ENCODE measurements at regions not wholly inside any gene's neighbourhood (a gene's known extent, or its start where the extent isn't known, plus 50 kb on each side); places are given as distances from the start of the nearest gene placed in this dataset.

DNA sequence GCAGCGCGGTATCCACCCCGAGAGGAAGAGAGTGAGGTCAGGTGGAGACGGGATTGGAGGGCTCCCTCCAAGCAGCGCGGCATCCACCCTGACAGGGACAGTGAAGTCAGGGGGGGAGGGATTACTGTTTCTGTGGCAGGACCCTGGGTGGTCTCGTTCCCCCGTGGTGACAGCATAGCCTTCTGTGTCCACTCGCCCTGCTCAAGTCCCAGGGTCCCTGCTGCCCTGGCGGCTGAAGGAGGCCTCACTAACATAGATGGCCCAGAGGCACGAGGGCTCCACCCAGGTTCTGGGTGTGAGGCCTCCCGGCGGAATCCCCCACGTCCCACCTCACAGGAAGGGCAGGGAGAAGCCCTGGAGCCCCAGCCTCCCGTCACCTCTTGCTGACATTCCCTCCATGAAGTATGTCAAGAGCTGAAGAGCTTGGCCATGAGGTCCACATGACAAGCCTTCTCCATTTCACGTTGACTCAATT is 636.1 kb downstream of the BRD1 start:
- Histone ChIP-seq H3K4me1 (ENCODE audit: control insufficient read depth in 1 of 2, insufficient read depth in 2 of 2, low read length in 2 of 2) (no peaks in the 10 kb centered on the region), H3K27me3 (ENCODE audit: control insufficient read depth in 1 of 2, insufficient read depth in 2 of 2, low read length in 2 of 2) (peaks cover 0 to 4% of the 10 kb centered on the region in 2 donors), H3K9me3 (ENCODE audit: control insufficient read depth in 1 of 2, low read length in 2 of 2) (no peaks in the 10 kb centered on the region)

GRCh38 chr22:49190816-49191505 is 636.7 kb downstream of the BRD1 start:
- Histone ChIP-seq H3K36me3 (ENCODE audit: control insufficient read depth in 1 of 2, insufficient read depth in 2 of 2, low read length in 2 of 2) (no peaks in the 10 kb centered on the region), H3K27me3 (ENCODE audit: control insufficient read depth in 1 of 2, insufficient read depth in 2 of 2, low read length in 2 of 2) (peaks cover 0 to 4% of the 10 kb centered on the region in 2 donors), H3K4me3 (ENCODE audit: low read depth in 1 of 2, low read length in 2 of 2) (no peak overlapping the region), H3K9me3 (ENCODE audit: control insufficient read depth in 1 of 2, low read length in 2 of 2) (no peaks in the 10 kb centered on the region), H3K9ac (ENCODE audit: low read depth in 1 of 2, low read length in 2 of 2) (no peak overlapping the region), H3K27ac (ENCODE audit: low read depth, low read length) (no peak overlapping the region), H3K4me1 (ENCODE audit: control insufficient read depth in 1 of 2, insufficient read depth in 2 of 2, low read length in 2 of 2) (no peaks in the 10 kb centered on the region)

More for the DNA sequence above, 636.1 kb downstream of the BRD1 start:
- Histone ChIP-seq H3K9ac (ENCODE audit: low read depth in 1 of 2, low read length in 2 of 2) (no peak overlapping the region), H3K36me3 (ENCODE audit: control insufficient read depth in 1 of 2, insufficient read depth in 2 of 2, low read length in 2 of 2) (no peaks in the 10 kb centered on the region), H3K4me3 (ENCODE audit: low read depth in 1 of 2, low read length in 2 of 2) (no peak overlapping the region), H3K27ac (ENCODE audit: low read depth, low read length) (no peak overlapping the region)

DNA sequence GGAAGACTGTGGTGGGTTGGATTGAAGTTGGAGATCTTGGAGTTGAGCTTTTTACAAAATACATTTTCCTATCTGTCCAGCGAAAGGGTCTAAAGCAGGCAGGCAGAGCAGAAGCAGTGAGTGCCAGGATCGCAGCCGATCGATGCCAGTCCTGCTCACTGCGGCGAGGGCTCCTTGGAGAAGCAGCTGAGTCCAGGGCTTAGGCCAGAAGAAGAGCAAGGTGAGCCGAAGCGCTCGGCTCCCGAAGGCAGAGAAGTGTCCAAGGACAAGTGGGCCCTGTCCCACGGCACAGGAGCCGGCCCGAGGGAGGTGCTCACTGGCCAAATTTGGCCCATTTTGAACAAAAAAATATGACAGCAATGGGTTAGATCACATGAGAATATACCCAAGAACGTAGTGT is 637.8 kb downstream of the BRD1 start:
- Histone ChIP-seq H3K27me3 (ENCODE audit: control insufficient read depth in 1 of 2, insufficient read depth in 2 of 2, low read length in 2 of 2) (peaks cover 0 to 4% of the 10 kb centered on the region in 2 donors), H3K27ac (ENCODE audit: low read depth, low read length) (no peak overlapping the region), H3K4me3 (ENCODE audit: low read depth in 1 of 2, low read length in 2 of 2) (no peak overlapping the region), H3K36me3 (ENCODE audit: control insufficient read depth in 1 of 2, insufficient read depth in 2 of 2, low read length in 2 of 2) (no peaks in the 10 kb centered on the region), H3K4me1 (ENCODE audit: control insufficient read depth in 1 of 2, insufficient read depth in 2 of 2, low read length in 2 of 2) (no peaks in the 10 kb centered on the region), H3K9me3 (ENCODE audit: control insufficient read depth in 1 of 2, low read length in 2 of 2) (no peaks in the 10 kb centered on the region), H3K9ac (ENCODE audit: low read depth in 1 of 2, low read length in 2 of 2) (no peak overlapping the region)

GRCh38 chr22:49188591-49188990 is 639.1 kb downstream of the BRD1 start:
- Histone ChIP-seq H3K9ac (ENCODE audit: low read depth in 1 of 2, low read length in 2 of 2) (no peak overlapping the region), H3K27me3 (ENCODE audit: control insufficient read depth in 1 of 2, insufficient read depth in 2 of 2, low read length in 2 of 2) (peaks cover 0 to 4% of the 10 kb centered on the region in 2 donors), H3K36me3 (ENCODE audit: control insufficient read depth in 1 of 2, insufficient read depth in 2 of 2, low read length in 2 of 2) (no peaks in the 10 kb centered on the region), H3K9me3 (ENCODE audit: control insufficient read depth in 1 of 2, low read length in 2 of 2) (no peaks in the 10 kb centered on the region), H3K27ac (ENCODE audit: low read depth, low read length) (no peak overlapping the region), H3K4me1 (ENCODE audit: control insufficient read depth in 1 of 2, insufficient read depth in 2 of 2, low read length in 2 of 2) (no peaks in the 10 kb centered on the region), H3K4me3 (ENCODE audit: low read depth in 1 of 2, low read length in 2 of 2) (no peak overlapping the region)

GRCh38 chr22:49188091-49188490 is 639.6 kb downstream of the BRD1 start:
- no peaks in the 10 kb centered on the region for H3K9me3 ChIP-seq (ENCODE audit: control insufficient read depth in 1 of 2, low read length in 2 of 2)
- H3K36me3 ChIP-seq (ENCODE audit: control insufficient read depth in 1 of 2, insufficient read depth in 2 of 2, low read length in 2 of 2) = no peaks in the 10 kb centered on the region
- H3K9ac ChIP-seq (ENCODE audit: low read depth in 1 of 2, low read length in 2 of 2) = no peak overlapping the region
- H3K4me1 ChIP-seq (ENCODE audit: control insufficient read depth in 1 of 2, insufficient read depth in 2 of 2, low read length in 2 of 2) = no peaks in the 10 kb centered on the region
- no peak overlapping the region for H3K27ac ChIP-seq (ENCODE audit: low read depth, low read length)
- peaks cover 0 to 4% of the 10 kb centered on the region in 2 donors for H3K27me3 ChIP-seq (ENCODE audit: control insufficient read depth in 1 of 2, insufficient read depth in 2 of 2, low read length in 2 of 2)
- no peak overlapping the region for H3K4me3 ChIP-seq (ENCODE audit: low read depth in 1 of 2, low read length in 2 of 2)

DNA sequence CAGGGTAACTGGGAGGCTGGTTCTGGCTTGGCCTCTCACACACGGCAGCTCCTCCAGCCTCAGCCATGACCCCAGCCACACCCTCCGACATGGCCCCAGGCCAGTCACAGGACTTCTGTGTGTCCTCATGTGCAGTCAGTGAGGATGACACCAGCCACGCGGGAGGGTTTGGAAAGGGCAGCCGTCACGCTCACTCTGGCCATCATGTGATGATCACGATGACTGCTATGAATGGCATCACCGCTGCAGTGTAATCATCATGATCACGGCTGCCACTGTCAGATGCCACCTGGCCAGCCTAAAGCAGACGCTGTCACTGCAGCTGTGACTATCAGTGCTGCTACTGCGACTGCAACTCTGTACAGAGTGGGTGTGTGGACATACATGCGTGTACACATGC is 640.9 kb downstream of the BRD1 start:
- Histone ChIP-seq H3K9ac (ENCODE audit: low read depth in 1 of 2, low read length in 2 of 2) (no peak overlapping the region), H3K27me3 (ENCODE audit: control insufficient read depth in 1 of 2, insufficient read depth in 2 of 2, low read length in 2 of 2) (peaks cover 0 to under 1% of the 10 kb centered on the region in 2 donors), H3K4me1 (ENCODE audit: control insufficient read depth in 1 of 2, insufficient read depth in 2 of 2, low read length in 2 of 2) (no peaks in the 10 kb centered on the region), H3K27ac (ENCODE audit: low read depth, low read length) (no peak overlapping the region), H3K4me3 (ENCODE audit: low read depth in 1 of 2, low read length in 2 of 2) (no peak overlapping the region), H3K9me3 (ENCODE audit: control insufficient read depth in 1 of 2, low read length in 2 of 2) (no peaks in the 10 kb centered on the region), H3K36me3 (ENCODE audit: control insufficient read depth in 1 of 2, insufficient read depth in 2 of 2, low read length in 2 of 2) (no peaks in the 10 kb centered on the region)

- H3K9ac ChIP-seq (ENCODE audit: low read depth in 1 of 2, low read length in 2 of 2) = no peak overlapping the region
- H3K27ac ChIP-seq (ENCODE audit: low read depth, low read length) = no peak overlapping the region
- no peaks in the 10 kb centered on the region for H3K9me3 ChIP-seq (ENCODE audit: control insufficient read depth in 1 of 2, low read length in 2 of 2)
- H3K36me3 ChIP-seq (ENCODE audit: control insufficient read depth in 1 of 2, insufficient read depth in 2 of 2, low read length in 2 of 2) = no peaks in the 10 kb centered on the region
- H3K4me3 ChIP-seq (ENCODE audit: low read depth in 1 of 2, low read length in 2 of 2) = no peak overlapping the region
- no peaks in the 10 kb centered on the region for H3K4me1 ChIP-seq (ENCODE audit: control insufficient read depth in 1 of 2, insufficient read depth in 2 of 2, low read length in 2 of 2)
- H3K27me3 ChIP-seq (ENCODE audit: control insufficient read depth in 1 of 2, insufficient read depth in 2 of 2, low read length in 2 of 2) = no peaks in the 10 kb centered on the region
Observed at GRCh38 chr22:49186293-49186692, 641.4 kb downstream of the BRD1 start.

DNA sequence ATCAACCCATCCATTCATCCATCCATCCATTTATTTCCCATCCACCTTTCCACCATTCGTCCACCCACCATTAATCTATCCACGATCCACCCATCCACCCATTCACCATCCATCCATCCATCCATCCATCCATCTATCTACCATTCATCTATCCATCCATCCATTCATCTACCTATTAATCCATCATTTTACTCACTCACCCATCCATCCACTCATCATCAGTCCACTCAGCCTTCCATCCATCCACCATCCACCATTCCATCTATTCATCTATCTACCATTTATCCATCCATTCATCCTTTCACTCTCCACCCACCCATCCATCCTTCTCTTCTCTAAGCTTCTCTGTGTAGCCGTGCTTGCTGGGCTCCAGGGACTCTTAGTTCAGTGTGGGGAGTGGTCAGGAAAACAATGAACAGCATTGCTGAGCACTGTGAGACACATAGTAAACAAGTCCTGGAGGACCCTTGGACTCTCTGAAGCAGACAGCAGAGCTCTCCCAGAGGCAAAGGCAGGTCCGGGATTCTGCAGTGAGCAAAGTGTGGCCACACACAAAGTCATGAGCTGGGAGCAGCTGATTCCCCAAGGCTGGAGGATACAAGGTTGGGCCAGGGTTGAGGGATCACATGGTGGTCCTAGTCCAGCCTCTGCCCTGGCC is 642.2 kb downstream of the BRD1 start:
- H3K9me3 ChIP-seq (ENCODE audit: control insufficient read depth in 1 of 2, low read length in 2 of 2) = no peaks in the 10 kb centered on the region

GRCh38 chr22:49184736-49185135 is 642.9 kb downstream of the BRD1 start:
- H3K36me3 ChIP-seq (ENCODE audit: control insufficient read depth in 1 of 2, insufficient read depth in 2 of 2, low read length in 2 of 2) = no peaks in the 10 kb centered on the region
- no peaks in the 10 kb centered on the region for H3K27me3 ChIP-seq (ENCODE audit: control insufficient read depth in 1 of 2, insufficient read depth in 2 of 2, low read length in 2 of 2)
- no peaks in the 10 kb centered on the region for H3K9me3 ChIP-seq (ENCODE audit: control insufficient read depth in 1 of 2, low read length in 2 of 2)
- H3K4me3 ChIP-seq (ENCODE audit: low read depth in 1 of 2, low read length in 2 of 2) = no peak overlapping the region
- H3K4me1 ChIP-seq (ENCODE audit: control insufficient read depth in 1 of 2, insufficient read depth in 2 of 2, low read length in 2 of 2) = no peaks in the 10 kb centered on the region
- no peak overlapping the region for H3K27ac ChIP-seq (ENCODE audit: low read depth, low read length)
- no peak overlapping the region for H3K9ac ChIP-seq (ENCODE audit: low read depth in 1 of 2, low read length in 2 of 2)

More for the DNA sequence above, 642.2 kb downstream of the BRD1 start:
- Histone ChIP-seq H3K4me3 (ENCODE audit: low read depth in 1 of 2, low read length in 2 of 2) (no peak overlapping the region), H3K27me3 (ENCODE audit: control insufficient read depth in 1 of 2, insufficient read depth in 2 of 2, low read length in 2 of 2) (no peaks in the 10 kb centered on the region), H3K27ac (ENCODE audit: low read depth, low read length) (no peak overlapping the region), H3K9ac (ENCODE audit: low read depth in 1 of 2, low read length in 2 of 2) (no peak overlapping the region), H3K4me1 (ENCODE audit: control insufficient read depth in 1 of 2, insufficient read depth in 2 of 2, low read length in 2 of 2) (no peaks in the 10 kb centered on the region), H3K36me3 (ENCODE audit: control insufficient read depth in 1 of 2, insufficient read depth in 2 of 2, low read length in 2 of 2) (no peaks in the 10 kb centered on the region)

DNA sequence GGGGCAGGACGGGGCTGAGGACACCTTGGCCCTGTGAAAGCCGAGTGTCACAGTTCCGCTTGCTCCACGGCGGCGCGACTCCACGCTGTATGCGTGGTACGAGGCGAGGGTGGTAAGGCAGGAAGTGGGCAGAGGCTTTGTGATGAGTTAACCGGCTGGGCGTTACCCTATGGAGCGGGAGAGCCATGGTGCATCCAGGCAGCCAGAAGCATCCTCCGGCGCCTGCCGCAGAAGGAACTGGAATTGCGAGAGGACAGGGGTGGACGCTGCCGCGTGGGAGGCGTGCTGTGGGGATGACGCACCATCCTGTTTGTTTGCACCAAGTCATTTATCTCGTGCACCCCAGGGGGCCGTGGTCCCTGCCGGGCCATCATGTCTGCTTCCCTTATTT is 643.9 kb downstream of the BRD1 start:
- no peaks in the 10 kb centered on the region for H3K4me1 ChIP-seq (ENCODE audit: control insufficient read depth in 1 of 2, insufficient read depth in 2 of 2, low read length in 2 of 2)
- H3K36me3 ChIP-seq (ENCODE audit: control insufficient read depth in 1 of 2, insufficient read depth in 2 of 2, low read length in 2 of 2) = no peaks in the 10 kb centered on the region
- H3K27me3 ChIP-seq (ENCODE audit: control insufficient read depth in 1 of 2, insufficient read depth in 2 of 2, low read length in 2 of 2) = no peaks in the 10 kb centered on the region
- H3K4me3 ChIP-seq (ENCODE audit: low read depth in 1 of 2, low read length in 2 of 2) = no peak overlapping the region
- H3K27ac ChIP-seq (ENCODE audit: low read depth, low read length) = no peak overlapping the region
- no peaks in the 10 kb centered on the region for H3K9me3 ChIP-seq (ENCODE audit: control insufficient read depth in 1 of 2, low read length in 2 of 2)
- H3K9ac ChIP-seq (ENCODE audit: low read depth in 1 of 2, low read length in 2 of 2) = no peak overlapping the region

All from duodenal mucosa (tissue), 2 donors.